GM12801 (cell line): ENCODE measurements at regions not wholly inside any gene's neighbourhood (a gene's known extent, or its start where the extent isn't known, plus 50 kb on each side); places are given as distances from the start of the nearest gene placed in this dataset.

Source experiments
- CTCF ChIP-seq: IDR thresholded peaks from one replicate; pipeline ENCODE4 v1.5.1; 2011; ENCODE audit warnings: control low read depth; ENCODE audit not compliant: insufficient read length; ENCODE audit errors: extremely low read depth

- no peak for TF ChIP-seq CTCF
Measured at GRCh38 chr2:34666821-34667220, 1067.7 kb upstream of the FAM98A start.

- no peak for TF ChIP-seq CTCF
Measured at GRCh38 chr2:34664266-34664665, 1065.2 kb upstream of the FAM98A start.

- no peak for TF ChIP-seq CTCF
Measured at GRCh38 chr2:34663314-34663713, 1064.2 kb upstream of the FAM98A start.

- TF ChIP-seq CTCF = no peak
Measured at GRCh38 chr2:34660741-34661140, 1061.6 kb upstream of the FAM98A start.

- TF ChIP-seq CTCF = no peak
Measured at GRCh38 chr2:34656632-34657031, 1057.5 kb upstream of the FAM98A start.

- no peak for TF ChIP-seq CTCF
Measured at GRCh38 chr2:34652636-34653035, 1053.5 kb upstream of the FAM98A start.

GRCh38 chr2:34646901-34647300, 1047.8 kb upstream of the FAM98A start:
- TF ChIP-seq CTCF = no peak

GRCh38 chr2:34632327-34632726, 1033.2 kb upstream of the FAM98A start:
- TF ChIP-seq CTCF = no peak
